Astrocyte (in vitro differentiated cells and primary cell): ENCODE measurements at regions not wholly inside any gene's neighbourhood (a gene's known extent, or its start where the extent isn't known, plus 50 kb on each side); places are given as distances from the start of the nearest gene placed in this dataset.

Experiments
- DNase-seq: peaks from one replicate; pipeline ENCODE4 v3.0.0-alpha.2; 2010; ENCODE audit warnings: low read depth
- FAIRE-seq: peaks from 2 replicates; lab custom pipeline; 2011; peaks lifted over from hg19 to GRCh38; lab: Jason Lieb, UNC
- H2AFZ ChIP-seq: 2 replicates; pipeline ENCODE4 v1.6.0; 2012; ENCODE audit warnings: low read depth, low read length, inconsistent platforms
- H3K27ac ChIP-seq: 2 replicates; pipeline ENCODE4 v1.5.1; 2011; ENCODE audit warnings: low read depth, low read length, inconsistent platforms
- H3K27me3 ChIP-seq: 2 replicates; pipeline ENCODE4 v1.6.0; 2011; ENCODE audit warnings: low read length, inconsistent platforms; ENCODE audit not compliant: insufficient read depth
- H3K36me3 ChIP-seq: 2 replicates; pipeline ENCODE4 v1.5.1; 2011; ENCODE audit warnings: low read length, inconsistent platforms; ENCODE audit not compliant: insufficient read depth
- H3K4me1 ChIP-seq: 2 replicates; pipeline ENCODE4 v1.5.1; 2011; ENCODE audit warnings: low read length, inconsistent platforms; ENCODE audit not compliant: insufficient read depth
- H3K4me2 ChIP-seq: 2 replicates; pipeline ENCODE4 v1.6.0; 2012; ENCODE audit warnings: low read length, inconsistent platforms
- H3K4me3 ChIP-seq: 2 replicates; pipeline ENCODE4 v1.5.1; 2011; ENCODE audit warnings: low read depth, mild to moderate bottlenecking, low read length, inconsistent platforms; ENCODE audit not compliant: insufficient read depth
- H3K79me2 ChIP-seq: 2 replicates; pipeline ENCODE4 v1.6.0; 2012; ENCODE audit warnings: mild to moderate bottlenecking, low read length, inconsistent platforms; ENCODE audit not compliant: insufficient read depth
- H3K9ac ChIP-seq: 2 replicates; pipeline ENCODE4 v1.6.0; 2012; ENCODE audit warnings: mild to moderate bottlenecking, low read length, inconsistent platforms
- H3K9me3 ChIP-seq: 2 replicates; pipeline ENCODE4 v1.5.1; 2012; ENCODE audit warnings: low read depth, mild to moderate bottlenecking, low read length, inconsistent platforms; ENCODE audit not compliant: insufficient read depth
- H4K20me1 ChIP-seq: 2 replicates; pipeline ENCODE4 v1.6.0; 2012; ENCODE audit warnings: low read length, inconsistent platforms; ENCODE audit not compliant: insufficient read depth
- H3K27ac Mint-ChIP-seq: one replicate; pipeline ENCODE4 v1.8.0; 2021; ENCODE audit warnings: mild to moderate bottlenecking, mixed read lengths; ENCODE audit not compliant: unreplicated experiment
- H3K27me3 Mint-ChIP-seq: one replicate; pipeline ENCODE4 v1.8.0; 2021; ENCODE audit warnings: low read depth, mixed read lengths; ENCODE audit not compliant: unreplicated experiment
- H3K36me3 Mint-ChIP-seq: one replicate; pipeline ENCODE4 v1.8.0; 2021; ENCODE audit warnings: low read depth, mixed read lengths; ENCODE audit not compliant: unreplicated experiment
- H3K4me1 Mint-ChIP-seq: one replicate; pipeline ENCODE4 v1.8.0; 2021; ENCODE audit warnings: low read depth, mixed read lengths; ENCODE audit not compliant: unreplicated experiment
- H3K4me3 Mint-ChIP-seq: one replicate; pipeline ENCODE4 v1.8.0; 2021; ENCODE audit warnings: mild to moderate bottlenecking, moderate library complexity, mixed read lengths; ENCODE audit not compliant: unreplicated experiment
- H3K9me3 Mint-ChIP-seq: one replicate; pipeline ENCODE4 v1.8.0; 2021; ENCODE audit warnings: mild to moderate bottlenecking, mixed read lengths; ENCODE audit not compliant: unreplicated experiment
- CTCF ChIP-seq: IDR thresholded peaks from 2 replicates; pipeline ENCODE4 v1.5.1; 2011; ENCODE audit warnings: low read depth, mild to moderate bottlenecking, inconsistent platforms, low read length, moderate library complexity; ENCODE audit not compliant: insufficient read depth
- EZH2 ChIP-seq: IDR thresholded peaks from 2 replicates; pipeline ENCODE4 v1.6.1; 2012; ENCODE audit warnings: mild to moderate bottlenecking, low read length, inconsistent platforms; ENCODE audit not compliant: insufficient read depth

- Mint-ChIP-seq H3K27ac (no peak overlapping the region), H3K4me3 (no peak overlapping the region), H3K27me3 (no peaks in the 10 kb centered on the region), H3K4me1 (peaks cover 5% of the 10 kb centered on the region), H3K9me3 (peaks cover 2% of the 10 kb centered on the region), H3K36me3 (no peaks in the 10 kb centered on the region)
- no peaks in the 10 kb centered on the region for H4K20me1 ChIP-seq
- H3K36me3 ChIP-seq: no peaks in the 10 kb centered on the region
- FAIRE-seq: no peak
- peaks cover 18% of the 10 kb centered on the region for H3K4me1 ChIP-seq
- no peaks in the 10 kb centered on the region for H3K27me3 ChIP-seq
- H3K4me2 ChIP-seq: peak overlapping the region; percentile 71
- H3K27ac ChIP-seq: peak overlapping the region; percentile 77
- no peak for TF ChIP-seq EZH2
- TF ChIP-seq CTCF: no peak
- DNase-seq: peak; percentile 57
- no peaks in the 10 kb centered on the region for H3K79me2 ChIP-seq
- no peak overlapping the region for H3K4me3 ChIP-seq
- peak overlapping the region; percentile 18 for H3K9ac ChIP-seq
- no peaks in the 10 kb centered on the region for H3K9me3 ChIP-seq
- H2AFZ ChIP-seq: no peak overlapping the region
Observed at GRCh38 chr1:14521622-14522021, 76.9 kb upstream of the KAZN start.

DNA sequence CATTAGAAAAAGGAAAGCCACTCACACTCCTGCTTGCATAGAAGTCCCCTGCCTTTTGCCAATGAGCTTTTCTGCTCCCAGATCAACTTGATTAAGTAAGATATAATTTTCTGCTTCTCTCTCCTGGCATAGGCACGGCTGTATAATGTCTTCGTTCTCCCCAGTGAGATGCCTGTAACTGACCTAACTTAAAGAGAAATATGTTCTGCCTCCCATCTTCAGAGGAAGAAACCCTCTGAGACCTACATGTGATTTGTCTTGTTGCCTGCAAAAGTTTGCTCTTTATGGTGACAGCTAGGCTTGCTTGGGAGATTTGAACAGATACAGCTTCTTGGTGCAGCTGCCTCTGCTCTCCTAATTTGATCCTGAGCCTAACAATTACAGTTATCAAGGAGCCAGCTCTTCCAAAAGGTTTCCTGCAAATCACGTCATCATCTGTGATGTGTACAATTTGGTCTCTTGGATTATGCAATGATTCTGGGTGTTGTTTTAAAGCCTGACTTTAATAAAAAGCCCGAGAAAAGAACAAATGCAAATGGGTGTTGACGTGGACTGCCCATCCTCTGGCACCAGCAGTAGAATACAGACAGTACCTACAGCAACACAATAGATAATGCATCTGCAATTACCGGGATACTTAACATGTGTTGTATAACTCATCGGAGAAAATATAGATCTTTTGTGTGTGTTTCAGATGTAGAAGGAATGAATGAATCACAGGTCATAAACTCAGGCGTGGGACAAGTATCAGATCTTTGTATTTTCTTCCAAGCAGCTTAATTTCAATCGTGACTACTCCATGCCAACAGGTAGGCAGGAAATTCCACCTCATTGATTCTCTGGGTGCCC is 76.2 kb upstream of the KAZN start:
- H3K9ac ChIP-seq: peak overlapping the region; percentile 62

More for the DNA sequence above, 76.2 kb upstream of the KAZN start:
- H3K36me3 ChIP-seq: no peaks in the 10 kb centered on the region
- peak; percentile 86 for DNase-seq
- Mint-ChIP-seq H3K27me3 (no peaks in the 10 kb centered on the region), H3K4me1 (peaks cover 5% of the 10 kb centered on the region), H3K4me3 (no peak overlapping the region), H3K36me3 (no peaks in the 10 kb centered on the region), H3K27ac (no peak overlapping the region), H3K9me3 (peaks cover 2% of the 10 kb centered on the region)
- no peaks in the 10 kb centered on the region for H4K20me1 ChIP-seq
- peak overlapping the region; percentile 77 for H3K27ac ChIP-seq
- H3K9me3 ChIP-seq: no peaks in the 10 kb centered on the region
- H3K79me2 ChIP-seq: no peaks in the 10 kb centered on the region
- no peak overlapping the region for H3K4me3 ChIP-seq
- peaks cover 14% of the 10 kb centered on the region for H3K4me1 ChIP-seq
- H3K27me3 ChIP-seq: no peaks in the 10 kb centered on the region
- H2AFZ ChIP-seq: peak overlapping the region; percentile 30
- no peak for TF ChIP-seq CTCF
- TF ChIP-seq EZH2: no peak
- H3K4me2 ChIP-seq: peak overlapping the region; percentile 71
- no peak for FAIRE-seq
